ENCODE measurements at regions not wholly inside any gene's neighbourhood (a gene's known extent, or its start where the extent isn't known, plus 50 kb on each side); places are given as distances from the start of the nearest gene placed in this dataset.

DNA sequence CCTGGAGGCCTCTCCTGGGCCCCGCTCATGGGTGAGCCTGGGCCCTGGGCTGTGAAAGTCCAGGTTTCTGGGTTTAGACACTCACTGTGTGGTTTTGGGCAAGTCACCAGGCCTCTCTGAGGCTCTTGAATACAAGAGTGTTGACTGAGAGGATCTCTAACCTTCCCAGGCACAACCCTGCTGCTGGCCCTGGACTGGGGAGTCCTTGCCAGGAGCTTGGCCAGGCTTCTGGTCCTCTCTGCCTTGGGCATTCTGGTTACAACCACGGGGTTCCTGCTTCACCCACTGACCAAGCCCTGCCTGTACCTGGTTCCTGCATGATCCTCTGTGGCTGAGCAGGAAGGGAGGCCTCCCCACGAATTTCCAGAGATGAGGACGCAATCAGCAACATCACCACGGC is 63.6 kb upstream of the COL13A1 start:
- no peak for DNase-seq (ENCODE audit: low spot score in 2 of 2)
- peak overlapping the region; percentile 88 to 92 for H3K27ac ChIP-seq

DNA sequence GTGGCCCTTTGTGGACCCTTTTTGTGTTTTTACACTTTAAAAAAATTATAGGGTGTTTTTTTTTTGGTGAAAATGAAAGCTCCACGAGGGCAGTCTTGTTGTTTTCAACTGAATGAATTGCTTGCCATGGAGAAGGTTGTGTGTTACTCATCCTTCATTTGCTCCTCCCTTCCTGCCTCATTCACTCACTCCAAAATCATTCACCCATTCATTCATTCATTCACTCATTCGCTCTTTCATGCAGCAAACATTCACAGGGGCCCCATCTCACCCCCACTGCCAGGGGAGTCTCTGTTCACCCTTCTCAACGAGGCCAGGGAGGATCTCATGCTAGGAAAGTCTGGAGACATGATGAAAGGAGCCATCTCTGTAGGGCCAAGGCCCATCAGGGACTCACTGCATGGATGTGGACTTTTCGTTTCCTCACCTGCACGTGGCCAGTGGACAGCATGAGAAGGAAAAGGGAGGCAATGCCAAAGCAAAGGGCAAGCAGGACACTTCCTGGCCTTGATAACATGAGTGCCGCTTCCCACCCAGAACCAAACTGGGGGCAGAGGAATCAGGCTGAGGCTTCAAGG is 62.8 kb upstream of the COL13A1 start:
- no peaks in the 10 kb centered on the region for H3K9me3 ChIP-seq

More for the DNA sequence above, 63.6 kb upstream of the COL13A1 start:
- TF ChIP-seq, protein P1, sequence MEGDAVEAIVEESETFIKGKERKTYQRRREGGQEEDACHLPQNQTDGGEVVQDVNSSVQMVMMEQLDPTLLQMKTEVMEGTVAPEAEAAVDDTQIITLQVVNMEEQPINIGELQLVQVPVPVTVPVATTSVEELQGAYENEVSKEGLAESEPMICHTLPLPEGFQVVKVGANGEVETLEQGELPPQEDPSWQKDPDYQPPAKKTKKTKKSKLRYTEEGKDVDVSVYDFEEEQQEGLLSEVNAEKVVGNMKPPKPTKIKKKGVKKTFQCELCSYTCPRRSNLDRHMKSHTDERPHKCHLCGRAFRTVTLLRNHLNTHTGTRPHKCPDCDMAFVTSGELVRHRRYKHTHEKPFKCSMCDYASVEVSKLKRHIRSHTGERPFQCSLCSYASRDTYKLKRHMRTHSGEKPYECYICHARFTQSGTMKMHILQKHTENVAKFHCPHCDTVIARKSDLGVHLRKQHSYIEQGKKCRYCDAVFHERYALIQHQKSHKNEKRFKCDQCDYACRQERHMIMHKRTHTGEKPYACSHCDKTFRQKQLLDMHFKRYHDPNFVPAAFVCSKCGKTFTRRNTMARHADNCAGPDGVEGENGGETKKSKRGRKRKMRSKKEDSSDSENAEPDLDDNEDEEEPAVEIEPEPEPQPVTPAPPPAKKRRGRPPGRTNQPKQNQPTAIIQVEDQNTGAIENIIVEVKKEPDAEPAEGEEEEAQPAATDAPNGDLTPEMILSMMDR (IDR thresholded peaks at IDR 0.05) = no peak
- no peaks in the 10 kb centered on the region for H3K36me3 ChIP-seq
- peaks cover 26 to 40% of the 10 kb centered on the region in 2 donors for H3K4me1 ChIP-seq
- no peaks in the 10 kb centered on the region for H3K9me3 ChIP-seq
- no peaks in the 10 kb centered on the region for H3K27me3 ChIP-seq
- no peak overlapping the region for H3K4me3 ChIP-seq
- intact Hi-C loops (cut with DNase I) = no loop called here

DNA sequence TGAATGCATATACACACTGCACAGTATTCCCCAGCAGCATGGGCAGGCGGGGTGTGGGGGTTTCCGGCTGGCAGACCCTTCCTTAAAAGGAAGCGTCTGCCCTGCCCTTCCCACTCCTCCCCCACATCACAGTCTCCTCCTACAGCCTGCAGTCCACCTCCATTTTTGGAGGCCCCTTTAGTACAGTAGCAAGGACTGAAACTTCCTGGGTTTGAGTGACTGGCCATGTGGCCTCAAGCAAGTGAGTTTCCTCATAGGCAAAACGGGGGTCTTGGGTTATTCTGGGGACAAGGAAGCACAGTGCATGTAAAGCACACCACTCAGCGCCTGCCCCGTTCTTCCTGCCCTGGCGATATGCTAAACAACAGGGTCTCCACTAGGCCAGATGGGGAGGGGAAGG is 62.1 kb upstream of the COL13A1 start:
- peaks cover 17 to 26% of the 10 kb centered on the region in 2 donors for H3K4me1 ChIP-seq
- no peak for DNase-seq (ENCODE audit: low spot score in 2 of 2)
- no peaks in the 10 kb centered on the region for H3K27me3 ChIP-seq
- H3K36me3 ChIP-seq = no peaks in the 10 kb centered on the region
- H3K4me3 ChIP-seq = no peak overlapping the region
- TF ChIP-seq, protein P1 (IDR thresholded peaks at IDR 0.05) = no peak
- no peaks in the 10 kb centered on the region for H3K9me3 ChIP-seq
- intact Hi-C loops (cut with DNase I) = no loop called here
- H3K27ac ChIP-seq = no peak overlapping the region

More for the DNA sequence above, 62.8 kb upstream of the COL13A1 start:
- H3K4me1 ChIP-seq = peaks cover 21 to 32% of the 10 kb centered on the region in 2 donors
- no peak overlapping the region for H3K27ac ChIP-seq
- H3K36me3 ChIP-seq = no peaks in the 10 kb centered on the region
- DNase-seq (ENCODE audit: low spot score in 2 of 2) = no peak
- TF ChIP-seq, protein P1 (IDR thresholded peaks at IDR 0.05) = no peak
- intact Hi-C loops (cut with DNase I) = no loop called here
- no peaks in the 10 kb centered on the region for H3K27me3 ChIP-seq
- no peak overlapping the region for H3K4me3 ChIP-seq

DNA sequence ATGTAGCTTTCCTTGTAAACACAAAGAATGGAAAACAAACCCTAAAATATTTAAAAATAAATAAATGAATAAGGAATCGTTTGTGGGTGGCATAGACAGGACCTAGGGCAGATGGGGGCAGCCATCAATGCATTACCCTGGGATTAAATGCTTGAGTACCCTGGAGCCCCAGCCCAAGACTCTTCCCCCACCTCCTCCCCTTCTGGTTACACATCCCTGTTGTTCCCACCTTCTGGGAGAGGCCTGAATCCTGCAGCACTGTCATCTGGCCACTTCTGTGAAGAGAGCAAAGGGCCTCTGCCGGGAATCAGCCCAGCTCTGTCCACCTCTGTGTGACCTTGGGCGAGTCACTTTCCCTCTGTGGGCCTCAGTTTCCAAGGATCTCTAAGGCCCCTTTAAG is 61.6 kb upstream of the COL13A1 start:
- Histone ChIP-seq H3K4me3 (no peak overlapping the region), H3K27ac (no peak overlapping the region), H3K27me3 (no peaks in the 10 kb centered on the region), H3K36me3 (no peaks in the 10 kb centered on the region), H3K9me3 (no peaks in the 10 kb centered on the region), H3K4me1 (peaks cover 17 to 21% of the 10 kb centered on the region in 2 donors)
- no peak for DNase-seq (ENCODE audit: low spot score in 2 of 2)
- intact Hi-C loops (cut with DNase I) = no loop called here
- TF ChIP-seq, protein P1 (IDR thresholded peaks at IDR 0.05) = no peak

DNA sequence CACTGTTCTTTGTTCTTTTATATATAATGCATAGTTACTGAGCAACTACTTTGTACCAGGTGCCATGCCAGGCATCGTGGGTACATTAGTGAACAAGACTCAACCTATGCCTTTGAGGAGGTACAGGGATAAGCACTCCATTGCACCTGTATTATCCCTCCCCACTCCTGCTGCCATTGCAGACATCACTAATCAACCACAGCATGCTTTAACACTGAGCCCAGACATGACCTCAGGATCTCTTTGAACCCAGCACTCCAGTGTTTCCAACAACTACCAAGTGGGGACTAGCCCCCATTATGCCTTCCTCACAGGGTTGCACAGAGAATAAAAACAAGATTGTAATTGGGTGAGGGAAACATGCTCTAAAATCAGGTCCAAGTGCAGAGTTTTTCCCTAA is 60.5 kb upstream of the COL13A1 start:
- H3K9me3 ChIP-seq = no peaks in the 10 kb centered on the region
- H3K4me1 ChIP-seq = peaks cover 14% of the 10 kb centered on the region in 2 donors
- no peaks in the 10 kb centered on the region for H3K27me3 ChIP-seq
- intact Hi-C loops (cut with DNase I) = no loop called here
- H3K36me3 ChIP-seq = no peaks in the 10 kb centered on the region
- H3K4me3 ChIP-seq = no peak overlapping the region
- H3K27ac ChIP-seq = no peak overlapping the region
- DNase-seq (ENCODE audit: low spot score in 2 of 2) = no peak
- TF ChIP-seq, protein P1 (IDR thresholded peaks at IDR 0.05) = no peak
